ENCODE measurements at regions not wholly inside any gene's neighbourhood (a gene's known extent, or its start where the extent isn't known, plus 50 kb on each side); places are given as distances from the start of the nearest gene placed in this dataset.

DNA sequence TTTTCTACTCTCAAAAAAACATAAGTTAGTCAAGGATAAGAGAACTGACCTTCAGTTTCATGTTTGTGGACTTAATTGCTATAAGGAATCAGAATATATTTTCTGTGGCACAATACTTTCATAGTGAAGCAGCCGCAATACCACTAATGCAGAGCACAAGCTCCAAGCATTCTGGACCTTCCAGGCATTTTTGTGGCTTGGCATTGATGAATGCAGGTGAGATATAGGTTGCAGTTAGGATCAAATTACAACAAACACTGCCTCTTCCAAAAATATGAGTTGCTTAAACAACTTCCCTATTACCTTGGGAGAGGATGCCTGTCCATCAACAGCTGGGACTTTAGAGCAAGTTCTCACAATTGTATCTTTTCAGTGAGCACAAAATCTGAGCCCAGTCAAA is 162.8 kb upstream of the RSPO3 start:
- ChIA-PET POLR2A (no interaction called here), CTCF (ENCODE audit: unreplicated experiment) (no interaction called here)
- Histone ChIP-seq H3K4me2 (ENCODE audit: low read length) (no peak overlapping the region), H2AFZ (ENCODE audit: low read length) (no peak overlapping the region), H3K36me3 (ENCODE audit: insufficient read depth, low read length) (no peaks in the 10 kb centered on the region), H3K9me3 (ENCODE audit: low read length) (no peaks in the 10 kb centered on the region), H4K20me1 (ENCODE audit: insufficient read depth, low read length) (no peaks in the 10 kb centered on the region), H3K4me1 (ENCODE audit: insufficient read depth, low read length, poor library complexity, severe bottlenecking) (no peaks in the 10 kb centered on the region), H3K4me3 (ENCODE audit: low read depth, low read length, poor library complexity, severe bottlenecking) (no peak overlapping the region), H3K27ac (ENCODE audit: low read depth, low read length, poor library complexity, severe bottlenecking) (no peak overlapping the region), H3K79me2 (ENCODE audit: insufficient read depth, low read depth, low read length) (no peaks in the 10 kb centered on the region), H3K9me2 (ENCODE audit: insufficient read depth, low read length) (no peaks in the 10 kb centered on the region)
- no peak for DNase-seq (ENCODE audit: low spot score)
- intact Hi-C loops (cut with micrococcal nuclease; ENCODE audit: unreplicated experiment) = no loop called here
- no peak for TF ChIP-seq EZH2phosphoT487 (IDR thresholded peaks at IDR 0.05; ENCODE audit: borderline replicate concordance, low read depth, low read length)
- TF ChIP-seq, protein P1, sequence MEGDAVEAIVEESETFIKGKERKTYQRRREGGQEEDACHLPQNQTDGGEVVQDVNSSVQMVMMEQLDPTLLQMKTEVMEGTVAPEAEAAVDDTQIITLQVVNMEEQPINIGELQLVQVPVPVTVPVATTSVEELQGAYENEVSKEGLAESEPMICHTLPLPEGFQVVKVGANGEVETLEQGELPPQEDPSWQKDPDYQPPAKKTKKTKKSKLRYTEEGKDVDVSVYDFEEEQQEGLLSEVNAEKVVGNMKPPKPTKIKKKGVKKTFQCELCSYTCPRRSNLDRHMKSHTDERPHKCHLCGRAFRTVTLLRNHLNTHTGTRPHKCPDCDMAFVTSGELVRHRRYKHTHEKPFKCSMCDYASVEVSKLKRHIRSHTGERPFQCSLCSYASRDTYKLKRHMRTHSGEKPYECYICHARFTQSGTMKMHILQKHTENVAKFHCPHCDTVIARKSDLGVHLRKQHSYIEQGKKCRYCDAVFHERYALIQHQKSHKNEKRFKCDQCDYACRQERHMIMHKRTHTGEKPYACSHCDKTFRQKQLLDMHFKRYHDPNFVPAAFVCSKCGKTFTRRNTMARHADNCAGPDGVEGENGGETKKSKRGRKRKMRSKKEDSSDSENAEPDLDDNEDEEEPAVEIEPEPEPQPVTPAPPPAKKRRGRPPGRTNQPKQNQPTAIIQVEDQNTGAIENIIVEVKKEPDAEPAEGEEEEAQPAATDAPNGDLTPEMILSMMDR (conservative IDR thresholded peaks at IDR 0.05; ENCODE audit: low read length) = no peak
- no TSS peak for BruUV-seq (replicated peaks)

DNA sequence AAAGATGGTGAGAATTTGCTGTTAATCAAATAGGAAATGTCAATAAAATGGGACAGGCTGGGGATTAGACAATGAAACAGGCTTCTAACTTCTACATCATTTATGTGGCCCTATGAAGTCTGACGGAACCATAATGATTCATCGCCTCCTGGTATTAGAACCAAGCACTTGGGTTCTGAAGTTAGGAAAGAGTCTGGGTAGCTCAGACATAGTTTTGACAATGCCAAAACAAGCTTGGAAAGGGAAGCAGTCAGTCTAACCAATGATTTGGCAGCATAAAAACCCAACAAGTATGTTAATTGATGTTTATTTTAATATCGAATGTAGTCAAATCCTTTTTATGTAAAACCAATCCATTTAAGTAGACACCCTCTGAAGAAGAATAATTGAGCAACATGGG is 160.8 kb upstream of the RSPO3 start:
- no peak overlapping the region for H2AFZ ChIP-seq (ENCODE audit: low read length)
- H3K27ac ChIP-seq (ENCODE audit: low read depth, low read length, poor library complexity, severe bottlenecking) = no peak overlapping the region
- H3K9me3 ChIP-seq (ENCODE audit: low read length) = no peaks in the 10 kb centered on the region
- H4K20me1 ChIP-seq (ENCODE audit: insufficient read depth, low read length) = no peaks in the 10 kb centered on the region
- no TSS peak for BruUV-seq (replicated peaks)
- H3K9me2 ChIP-seq (ENCODE audit: insufficient read depth, low read length) = no peaks in the 10 kb centered on the region
- intact Hi-C loops (cut with micrococcal nuclease; ENCODE audit: unreplicated experiment) = no loop called here
- TF ChIP-seq, protein P1 (conservative IDR thresholded peaks at IDR 0.05; ENCODE audit: low read length) = no peak
- TF ChIP-seq EZH2phosphoT487 (IDR thresholded peaks at IDR 0.05; ENCODE audit: borderline replicate concordance, low read depth, low read length) = no peak
- no peaks in the 10 kb centered on the region for H3K79me2 ChIP-seq (ENCODE audit: insufficient read depth, low read depth, low read length)
- no peak for DNase-seq (ENCODE audit: low spot score)
- H3K4me1 ChIP-seq (ENCODE audit: insufficient read depth, low read length, poor library complexity, severe bottlenecking) = no peaks in the 10 kb centered on the region
- H3K36me3 ChIP-seq (ENCODE audit: insufficient read depth, low read length) = no peaks in the 10 kb centered on the region
- H3K4me2 ChIP-seq (ENCODE audit: low read length) = no peak overlapping the region
- H3K4me3 ChIP-seq (ENCODE audit: low read depth, low read length, poor library complexity, severe bottlenecking) = no peak overlapping the region
- CTCF ChIA-PET (ENCODE audit: unreplicated experiment) = no interaction called here
- POLR2A ChIA-PET = no interaction called here

DNA sequence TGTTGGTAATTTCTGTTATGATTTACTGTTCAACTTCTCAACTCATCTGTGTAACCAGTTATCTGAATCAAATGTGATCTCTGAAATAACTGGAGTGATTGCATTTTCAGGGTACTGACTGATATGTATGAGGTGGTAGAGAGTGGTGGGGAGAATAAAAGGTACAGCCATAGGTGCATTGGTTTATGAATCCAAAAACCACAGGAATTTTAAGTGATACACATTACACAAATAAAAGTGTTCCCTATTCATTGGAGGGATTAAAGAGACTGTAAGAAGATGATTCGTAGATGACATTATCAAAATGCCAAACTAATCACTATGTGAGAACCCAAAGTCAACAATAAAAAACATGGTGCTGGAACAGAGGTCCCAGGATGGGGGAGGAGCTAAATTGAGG is 158.7 kb upstream of the RSPO3 start:
- Histone ChIP-seq H3K4me3 (ENCODE audit: low read depth, low read length, poor library complexity, severe bottlenecking) (no peak overlapping the region), H3K36me3 (ENCODE audit: insufficient read depth, low read length) (no peaks in the 10 kb centered on the region), H3K79me2 (ENCODE audit: insufficient read depth, low read depth, low read length) (no peaks in the 10 kb centered on the region), H2AFZ (ENCODE audit: low read length) (no peak overlapping the region), H3K9me2 (ENCODE audit: insufficient read depth, low read length) (no peaks in the 10 kb centered on the region), H3K9me3 (ENCODE audit: low read length) (no peaks in the 10 kb centered on the region), H3K4me2 (ENCODE audit: low read length) (no peak overlapping the region), H3K4me1 (ENCODE audit: insufficient read depth, low read length, poor library complexity, severe bottlenecking) (no peaks in the 10 kb centered on the region), H3K27ac (ENCODE audit: low read depth, low read length, poor library complexity, severe bottlenecking) (no peak overlapping the region), H4K20me1 (ENCODE audit: insufficient read depth, low read length) (no peaks in the 10 kb centered on the region)
- no peak for DNase-seq (ENCODE audit: low spot score)
- BruUV-seq (replicated peaks) = no TSS peak
- POLR2A ChIA-PET = no interaction called here
- intact Hi-C loops (cut with micrococcal nuclease; ENCODE audit: unreplicated experiment) = no loop called here
- TF ChIP-seq, protein P1 (conservative IDR thresholded peaks at IDR 0.05; ENCODE audit: low read length) = no peak
- no peak for TF ChIP-seq EZH2phosphoT487 (IDR thresholded peaks at IDR 0.05; ENCODE audit: borderline replicate concordance, low read depth, low read length)
- CTCF ChIA-PET (ENCODE audit: unreplicated experiment) = no interaction called here
